ENCODE measurements at regions not wholly inside any gene's neighbourhood (a gene's known extent, or its start where the extent isn't known, plus 50 kb on each side); places are given as distances from the start of the nearest gene placed in this dataset.
"Not testable (repeated sequence)": the region's sequence is repeated elsewhere in the genome, so short reads cannot be mapped to it uniquely, and the experiment has no call there.

DNA sequence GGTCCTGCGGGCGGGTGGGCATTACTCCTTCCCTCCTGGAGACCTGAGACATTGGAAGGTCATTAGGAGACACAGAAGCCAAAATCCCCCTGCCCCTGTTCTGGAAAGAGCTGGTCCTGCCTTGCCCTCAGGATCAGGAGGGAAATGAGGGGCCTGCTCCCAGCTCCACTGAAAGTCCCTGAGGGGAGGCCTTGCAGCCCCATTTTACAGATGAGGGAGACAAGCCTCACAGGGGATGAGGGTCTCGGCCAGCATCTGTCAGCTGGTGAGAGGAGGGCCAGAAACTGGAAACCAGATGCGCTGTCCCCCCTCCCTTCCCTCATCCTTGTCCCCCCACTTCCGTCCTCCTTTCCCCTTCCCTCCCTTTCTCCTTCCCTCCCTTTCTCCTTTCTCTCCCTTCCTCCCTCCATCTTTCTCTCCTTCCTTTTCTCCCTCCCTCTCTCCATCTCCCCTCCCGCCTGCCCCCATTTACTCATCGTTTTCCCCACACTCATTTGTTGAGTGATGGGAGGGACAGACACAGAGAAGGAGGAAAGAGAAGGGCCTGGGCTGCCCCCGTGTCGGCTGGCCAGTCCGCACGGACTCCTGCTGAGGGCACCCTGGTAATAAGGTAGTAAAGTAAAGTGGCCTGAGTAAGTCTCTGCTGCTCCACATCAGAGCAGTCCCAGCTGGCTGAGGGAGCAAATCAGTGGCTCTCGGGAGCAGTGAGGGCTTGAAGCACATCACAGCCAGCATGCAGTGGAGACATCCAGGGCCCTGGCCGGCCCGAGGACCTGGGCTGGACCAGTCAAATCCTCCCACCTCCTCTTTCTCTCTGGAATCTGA lies 112.4 kb upstream of the ALDH1A3 start:
- DNase-seq (ENCODE audit: low spot score), result no peak

GRCh38 chr15:100768501-100768931 lies 111.1 kb upstream of the ALDH1A3 start:
- no peak for DNase-seq (ENCODE audit: low spot score)

GRCh38 chr15:100769043-100769974 lies 110.3 kb upstream of the ALDH1A3 start:
- no peak for DNase-seq (ENCODE audit: low spot score)

DNA sequence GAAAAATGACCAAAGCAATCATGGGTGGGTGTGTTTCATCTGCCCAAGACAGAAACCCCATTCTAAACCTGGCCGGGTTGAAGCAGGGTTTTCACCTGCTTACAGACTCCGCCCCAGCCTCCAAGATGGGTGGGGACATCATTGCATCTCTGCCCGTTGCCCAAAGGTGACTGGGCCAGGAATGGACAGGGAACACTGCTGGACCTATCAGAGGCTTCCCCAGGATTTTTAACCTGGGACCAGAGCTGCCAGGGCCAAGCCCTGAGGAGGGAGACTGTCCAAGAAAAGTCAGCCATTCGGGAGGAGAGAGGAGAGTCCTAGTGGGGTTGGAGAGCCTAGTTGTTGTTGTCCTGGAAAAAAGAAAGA lies 109.7 kb upstream of the ALDH1A3 start:
- no peak for DNase-seq (ENCODE audit: low spot score)

GRCh38 chr15:100770661-100771584 lies 108.7 kb upstream of the ALDH1A3 start:
- no peak for DNase-seq (ENCODE audit: low spot score)

- no peak for DNase-seq (ENCODE audit: low spot score)
Observed at GRCh38 chr15:100771746-100772145, 107.9 kb upstream of the ALDH1A3 start.

DNA sequence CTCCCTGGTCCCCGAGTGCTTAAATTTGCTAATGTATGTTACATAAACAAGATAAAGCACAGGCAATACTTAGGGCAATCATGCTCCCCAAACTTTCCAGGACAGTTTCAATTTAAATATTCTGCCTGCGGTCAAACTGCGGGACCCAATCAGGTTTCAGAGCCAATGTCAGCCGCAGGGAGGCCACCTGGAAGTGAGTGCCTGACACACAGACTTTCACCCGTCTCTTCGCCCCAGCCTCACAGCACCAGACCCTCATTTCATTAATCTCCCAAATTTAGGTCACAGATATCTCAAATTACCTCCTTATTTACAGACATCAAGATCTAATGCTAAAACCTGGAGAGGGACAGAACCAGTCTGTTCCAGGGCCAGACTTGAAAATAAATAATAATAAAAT lies 107.2 kb upstream of the ALDH1A3 start:
- DNase-seq (ENCODE audit: low spot score), result no peak

- DNase-seq (ENCODE audit: low spot score), result no peak
Observed at GRCh38 chr15:100772892-100773520, 106.6 kb upstream of the ALDH1A3 start.

GRCh38 chr15:100774044-100774443 lies 105.6 kb upstream of the ALDH1A3 start:
- DNase-seq (ENCODE audit: low spot score), result not testable (repeated sequence)

GRCh38 chr15:100775581-100776185 lies 103.9 kb upstream of the ALDH1A3 start:
- DNase-seq (ENCODE audit: low spot score), result no peak

GRCh38 chr15:100777821-100778220 lies 101.8 kb upstream of the ALDH1A3 start:
- no peak for DNase-seq (ENCODE audit: low spot score)

DNA sequence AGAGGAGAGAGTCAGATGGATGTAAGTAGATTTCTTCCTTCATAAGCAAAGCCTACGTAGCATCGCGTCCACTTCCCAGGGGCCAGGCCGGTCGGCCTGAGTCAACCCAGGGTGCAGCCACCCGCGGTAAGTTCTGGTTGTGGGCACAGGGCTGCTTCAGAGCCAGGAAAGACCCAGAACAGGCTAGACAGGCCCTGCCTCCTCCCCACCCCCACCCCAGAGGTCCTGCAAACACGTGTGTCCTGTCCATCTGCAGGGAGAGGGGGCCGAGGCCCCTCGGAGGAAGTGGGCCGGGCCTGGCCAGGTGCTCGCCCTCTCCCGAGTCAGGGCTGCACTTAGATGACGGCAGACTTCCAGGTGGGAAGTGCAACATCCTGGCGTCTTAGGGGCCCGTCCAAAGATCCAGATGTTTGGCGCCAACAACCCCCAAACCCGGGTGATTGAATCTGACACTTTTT lies 100.8 kb upstream of the ALDH1A3 start:
- DNase-seq (ENCODE audit: low spot score), result peak; percentile 34

DNA sequence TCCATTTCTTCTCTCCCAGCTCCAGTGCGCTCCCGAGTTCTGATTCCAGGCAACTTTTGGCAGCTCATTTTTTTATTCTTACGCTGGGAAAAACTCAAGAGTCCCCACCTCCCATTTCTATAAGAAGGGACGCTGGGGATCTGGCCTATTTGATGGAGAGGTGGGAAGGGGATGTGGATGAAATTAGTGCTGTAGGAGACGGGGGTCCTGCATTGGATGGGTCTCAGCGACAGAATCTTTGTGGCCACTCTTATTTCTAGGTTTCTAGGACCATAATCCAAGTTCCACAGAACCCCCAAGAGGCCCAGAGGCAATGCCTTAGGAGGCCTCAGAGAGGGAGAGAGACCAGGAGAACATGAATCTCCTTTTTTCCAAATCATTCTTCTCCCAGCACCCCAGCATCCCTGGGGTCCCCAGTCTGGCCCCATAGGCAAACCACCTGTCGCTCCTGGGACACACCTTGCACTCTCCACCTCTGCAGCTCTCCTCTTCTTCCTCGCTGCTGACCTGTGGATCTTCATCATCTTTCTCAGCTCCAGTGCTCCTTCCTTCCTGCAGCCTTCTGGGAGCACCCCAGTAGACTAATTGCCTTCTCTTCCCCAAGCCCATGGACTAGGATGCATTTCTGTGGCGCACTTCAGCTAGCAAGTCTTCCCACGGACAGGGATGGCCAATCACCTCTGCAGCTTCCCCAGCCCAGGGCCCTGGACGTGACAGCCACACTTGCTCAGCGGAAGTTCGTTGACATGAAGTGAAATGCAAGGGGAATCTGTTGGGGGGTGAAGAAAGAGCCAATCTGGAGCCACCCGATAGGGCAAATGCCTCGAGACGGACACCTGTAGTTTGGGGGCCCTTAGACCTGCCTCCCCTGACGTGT lies 100.1 kb upstream of the ALDH1A3 start:
- DNase-seq (ENCODE audit: low spot score), result peak; percentile 34

- DNase-seq (ENCODE audit: low spot score), result no peak
Observed at GRCh38 chr15:100780208-100780800, 99.3 kb upstream of the ALDH1A3 start.

DNA sequence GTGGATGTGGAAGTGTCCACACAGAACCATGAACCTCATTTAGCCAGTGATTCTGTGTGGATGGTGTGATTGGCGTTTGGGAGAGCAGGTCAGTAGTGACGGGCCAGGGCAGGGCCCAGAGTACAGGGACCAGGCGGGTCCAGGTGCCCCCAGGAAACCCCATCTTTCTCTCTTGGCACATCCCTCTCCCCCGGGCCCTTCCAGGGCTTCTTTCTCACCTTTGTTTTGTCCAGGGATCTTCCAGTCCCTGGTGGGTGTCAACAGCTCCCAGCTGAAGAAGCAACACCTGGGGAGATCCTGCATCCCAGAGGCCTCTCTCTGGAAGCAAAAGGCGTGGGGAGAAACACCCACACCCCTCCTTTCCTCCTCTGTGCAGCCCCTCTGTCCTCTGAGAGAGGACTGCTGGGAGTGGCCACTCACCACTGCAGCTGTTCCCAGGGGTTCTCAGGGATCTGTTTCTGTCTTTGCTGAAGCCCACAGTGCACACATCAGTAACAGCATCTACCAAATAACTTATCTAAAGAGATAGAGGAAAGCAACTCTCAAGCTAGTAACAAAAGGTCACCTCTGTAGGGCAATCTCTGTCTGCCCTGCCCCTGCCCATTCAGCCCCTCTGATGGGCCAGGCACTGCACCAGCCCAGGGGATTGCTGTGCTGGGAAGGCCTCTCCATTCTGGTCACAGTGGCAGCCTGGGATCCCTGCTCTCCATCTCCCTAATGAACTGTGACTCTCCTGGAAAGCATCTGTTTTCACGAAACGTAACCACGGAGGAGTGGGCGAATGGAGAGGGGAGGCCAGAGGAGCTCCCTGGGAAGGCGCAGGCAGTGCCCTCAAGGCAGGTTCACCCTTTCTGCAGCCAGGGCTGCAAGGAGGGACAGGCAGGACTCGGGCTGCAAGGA lies 98.3 kb upstream of the ALDH1A3 start:
- DNase-seq (ENCODE audit: low spot score), result peak; percentile 39

GRCh38 chr15:100781961-100782530 lies 97.6 kb upstream of the ALDH1A3 start:
- peak; percentile 31 for DNase-seq (ENCODE audit: low spot score)

DNA sequence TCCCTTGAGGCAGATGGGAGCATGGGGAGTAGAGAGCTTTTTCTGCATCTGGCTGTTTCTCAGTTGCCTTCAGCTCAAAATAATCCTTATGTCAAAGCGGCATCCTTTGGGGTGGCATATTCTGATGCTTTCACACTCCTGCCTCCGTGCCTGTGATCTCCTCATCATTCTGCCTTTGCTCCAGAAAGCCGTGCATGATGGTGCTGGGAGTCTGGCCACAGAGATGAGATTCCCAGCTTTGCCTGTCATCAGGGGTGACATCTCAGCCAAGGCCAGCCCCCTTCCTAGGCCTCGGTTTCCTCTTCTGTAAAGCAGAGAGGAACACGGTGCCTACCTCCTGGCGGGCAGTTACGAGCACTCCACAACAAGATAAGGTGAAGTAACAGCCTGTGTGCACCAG lies 96.3 kb upstream of the ALDH1A3 start:
- DNase-seq (ENCODE audit: low spot score), result peak; percentile 18

Measured in ecto neural progenitor cell (in vitro differentiated cells).